ENCODE measurements at regions not wholly inside any gene's neighbourhood (a gene's known extent, or its start where the extent isn't known, plus 50 kb on each side); places are given as distances from the start of the nearest gene placed in this dataset.
A peak's percentile ranks its signal among the peaks of the same experiment; 100 is the strongest.

DNA sequence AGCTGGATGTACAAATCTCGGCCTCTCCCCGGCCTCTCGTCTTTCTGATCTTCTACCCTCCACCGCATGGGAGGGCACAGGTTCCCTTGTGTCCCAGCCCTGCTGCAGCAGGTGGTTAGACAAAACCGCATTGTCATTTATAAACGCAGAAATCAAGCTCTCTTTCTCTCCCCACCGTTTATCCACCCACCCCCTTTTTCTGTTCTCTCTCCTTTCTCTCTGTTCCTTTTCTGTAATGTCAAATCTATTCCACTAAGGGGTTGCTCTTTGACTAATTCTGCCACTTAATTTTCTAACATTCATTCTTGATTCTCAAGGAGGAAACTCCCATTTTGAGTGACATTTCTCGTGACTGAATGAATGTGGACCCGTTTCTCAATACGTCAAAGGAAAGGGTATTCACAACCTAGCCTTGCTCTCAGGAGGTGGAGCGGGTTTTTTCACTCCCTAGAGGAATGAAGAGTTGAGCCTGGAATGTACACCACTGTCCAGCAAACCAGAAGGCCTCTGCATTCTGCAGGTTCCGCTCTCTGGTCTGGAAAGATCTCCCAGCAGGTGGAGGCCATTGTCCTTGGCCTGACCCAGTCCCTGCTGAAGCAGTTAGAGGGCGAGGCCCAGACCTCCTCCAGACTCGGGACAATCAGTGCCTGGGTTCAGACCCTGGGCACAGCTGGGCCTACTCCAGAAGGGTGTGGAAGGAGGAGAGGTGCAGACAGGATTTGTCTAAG, 70.9 kb upstream of the ENPP6 start:
- no peak overlapping the region for H3K4me3 ChIP-seq (ENCODE audit: low read length)

DNA sequence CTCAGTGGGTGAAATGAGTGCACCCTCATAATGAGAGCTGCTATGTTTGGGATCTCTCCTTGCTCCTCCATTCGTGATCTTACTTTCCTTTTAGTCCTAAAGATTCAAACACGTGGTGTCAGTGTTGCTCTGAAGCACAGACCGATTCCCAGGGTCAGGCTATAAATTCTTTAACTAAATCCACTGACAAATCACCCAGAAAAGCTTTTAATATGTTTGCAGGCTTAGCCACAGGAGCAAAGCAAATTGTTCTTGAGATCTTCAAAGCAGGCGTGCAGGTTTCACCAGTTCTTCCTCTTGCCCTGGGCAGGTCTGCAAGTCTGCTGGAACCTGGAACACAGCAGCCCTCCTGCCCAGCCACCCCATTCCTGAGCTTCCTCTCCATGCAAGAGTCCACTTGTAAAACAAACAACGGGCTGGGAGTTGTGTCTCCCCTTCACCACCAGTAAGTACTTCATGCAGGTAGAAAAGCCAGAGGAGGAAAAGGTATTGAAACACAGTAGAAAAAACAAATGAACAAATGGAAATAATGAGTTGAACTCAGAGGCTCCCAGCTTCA, 70.1 kb upstream of the ENPP6 start:
- ATAC-seq (peak; percentile 73 to 74), DNase-seq (no peak)
- WGBS, result 41% methylated on average over 5 of the region's 5 CpGs
- Histone ChIP-seq H3K4me1 (ENCODE audit: control insufficient read depth, insufficient read depth, low read length) (no peaks in the 10 kb centered on the region), H3K27ac (ENCODE audit: low read length) (no peak overlapping the region), H3K4me3 (ENCODE audit: low read length) (no peak overlapping the region), H3K9me3 (ENCODE audit: control insufficient read depth, low read length) (no peaks in the 10 kb centered on the region), H3K27me3 (ENCODE audit: control insufficient read depth, insufficient read depth) (no peaks in the 10 kb centered on the region)
- intact Hi-C loops (cut with DNase I), result loop anchor here in 2 of 4 donors (10.0 kb wide), 2 partner anchors 97 to 247 kb away; no protein-coding TSS in a partner anchor

More for the DNA sequence above, 70.9 kb upstream of the ENPP6 start:
- DNase-seq (no peak), ATAC-seq (peak in 1 of 2 donors; percentile 29)
- intact Hi-C loops (cut with DNase I), result loop anchor here in 2 of 4 donors (10.0 kb wide), 2 partner anchors 96 to 246 kb away; no protein-coding TSS in a partner anchor
- Histone ChIP-seq H3K4me1 (ENCODE audit: control insufficient read depth, insufficient read depth, low read length) (no peaks in the 10 kb centered on the region), H3K27ac (ENCODE audit: low read length) (no peak overlapping the region), H3K27me3 (ENCODE audit: control insufficient read depth, insufficient read depth) (no peaks in the 10 kb centered on the region), H3K9me3 (ENCODE audit: control insufficient read depth, low read length) (no peaks in the 10 kb centered on the region)
- 81% methylated on average over 14 of the region's 14 CpGs for WGBS

DNA sequence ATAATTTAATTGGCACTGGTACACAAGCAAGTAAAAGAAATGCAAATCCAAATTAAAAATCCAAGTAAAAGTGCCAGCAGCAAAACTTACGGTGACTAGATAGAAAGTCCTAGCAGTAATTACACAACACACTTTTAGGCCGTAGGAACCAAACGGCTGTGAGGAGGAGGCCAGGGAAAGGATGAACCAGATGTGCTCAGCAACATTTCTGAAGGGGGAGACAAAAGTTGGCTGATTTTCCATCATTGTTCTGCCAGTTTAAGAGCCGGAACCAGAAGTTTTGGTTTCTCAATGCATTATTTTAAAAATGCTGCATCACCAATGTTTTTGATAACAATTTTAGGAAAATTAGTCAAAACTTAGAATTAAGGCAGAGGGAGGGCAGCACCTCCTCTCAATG, 68.7 kb upstream of the ENPP6 start:
- no peaks in the 10 kb centered on the region for H3K27me3 ChIP-seq (ENCODE audit: control insufficient read depth, insufficient read depth)
- H3K4me1 ChIP-seq (ENCODE audit: control insufficient read depth, insufficient read depth, low read length), result peaks cover 2% of the 10 kb centered on the region
- no peaks in the 10 kb centered on the region for H3K9me3 ChIP-seq (ENCODE audit: control insufficient read depth, low read length)
- ATAC-seq (no peak), DNase-seq (no peak)
- 49% methylated on average over 4 of the region's 4 CpGs for WGBS
- no peak overlapping the region for H3K4me3 ChIP-seq (ENCODE audit: low read length)
- no peak overlapping the region for H3K27ac ChIP-seq (ENCODE audit: low read length)
- intact Hi-C loops (cut with DNase I), result loop anchor here in 2 of 4 donors (10.0 kb wide), 2 partner anchors 98 to 248 kb away; no protein-coding TSS in a partner anchor

DNA sequence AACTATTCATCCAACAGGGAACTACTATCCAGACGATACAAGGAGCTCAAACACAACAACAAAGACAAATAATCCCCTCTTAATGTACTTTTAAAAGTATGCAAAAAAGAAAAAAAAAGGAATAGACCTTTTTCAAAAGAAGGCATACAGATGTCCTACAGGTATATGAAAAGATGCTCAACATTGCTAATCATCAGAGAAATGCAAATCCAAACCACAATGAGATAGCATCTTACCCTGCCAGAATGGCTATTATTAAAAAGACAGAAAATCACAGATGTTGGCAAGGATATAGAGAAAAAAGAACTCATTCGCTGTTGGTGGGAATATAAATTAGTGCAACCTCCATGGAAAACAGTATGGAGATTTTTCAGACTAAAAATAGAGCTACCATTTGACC, 67.1 kb upstream of the ENPP6 start:
- peaks cover 2% of the 10 kb centered on the region for H3K4me1 ChIP-seq (ENCODE audit: control insufficient read depth, insufficient read depth, low read length)
- no peaks in the 10 kb centered on the region for H3K9me3 ChIP-seq (ENCODE audit: control insufficient read depth, low read length)
- 84% methylated on average over 2 of the region's 2 CpGs for WGBS
- H3K27ac ChIP-seq (ENCODE audit: low read length), result no peak overlapping the region
- ATAC-seq, result no peak
- no peaks in the 10 kb centered on the region for H3K27me3 ChIP-seq (ENCODE audit: control insufficient read depth, insufficient read depth)
- H3K4me3 ChIP-seq (ENCODE audit: low read length), result no peak overlapping the region
- DNase-seq, result no peak
- intact Hi-C loops (cut with DNase I), result loop anchor here in 2 of 4 donors (5.0 to 10.0 kb wide), 3 partner anchors 100 to 253 kb away; no protein-coding TSS in a partner anchor

DNA sequence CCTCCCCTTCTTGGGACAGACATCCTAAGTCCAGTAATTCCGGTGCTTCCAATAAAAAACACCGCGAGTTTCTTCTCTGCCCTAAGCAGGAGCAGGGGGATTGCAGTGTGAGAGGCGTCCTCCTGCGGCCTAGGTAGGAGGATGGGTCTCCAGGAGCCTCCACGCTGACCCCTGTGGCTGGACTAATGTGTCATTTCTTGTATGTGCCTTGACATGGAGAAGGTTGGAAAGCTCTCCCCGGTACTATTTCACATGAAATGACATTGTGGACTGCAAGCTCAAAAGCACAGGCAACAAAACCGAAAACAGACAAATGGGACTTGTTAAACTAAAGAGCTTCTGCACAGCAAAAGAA, 66.6 kb upstream of the ENPP6 start:
- WGBS, result 83% methylated on average over 8 of the region's 8 CpGs
- ATAC-seq (no peak), DNase-seq (no peak)
- Histone ChIP-seq H3K27ac (ENCODE audit: low read length) (no peak overlapping the region), H3K9me3 (ENCODE audit: control insufficient read depth, low read length) (no peaks in the 10 kb centered on the region), H3K4me3 (ENCODE audit: low read length) (no peak overlapping the region), H3K27me3 (ENCODE audit: control insufficient read depth, insufficient read depth) (no peaks in the 10 kb centered on the region), H3K4me1 (ENCODE audit: control insufficient read depth, insufficient read depth, low read length) (peaks cover 2% of the 10 kb centered on the region)
- intact Hi-C loops (cut with DNase I), result loop anchor here in 2 of 4 donors (5.0 to 10.0 kb wide), 3 partner anchors 100 to 253 kb away; no protein-coding TSS in a partner anchor

DNA sequence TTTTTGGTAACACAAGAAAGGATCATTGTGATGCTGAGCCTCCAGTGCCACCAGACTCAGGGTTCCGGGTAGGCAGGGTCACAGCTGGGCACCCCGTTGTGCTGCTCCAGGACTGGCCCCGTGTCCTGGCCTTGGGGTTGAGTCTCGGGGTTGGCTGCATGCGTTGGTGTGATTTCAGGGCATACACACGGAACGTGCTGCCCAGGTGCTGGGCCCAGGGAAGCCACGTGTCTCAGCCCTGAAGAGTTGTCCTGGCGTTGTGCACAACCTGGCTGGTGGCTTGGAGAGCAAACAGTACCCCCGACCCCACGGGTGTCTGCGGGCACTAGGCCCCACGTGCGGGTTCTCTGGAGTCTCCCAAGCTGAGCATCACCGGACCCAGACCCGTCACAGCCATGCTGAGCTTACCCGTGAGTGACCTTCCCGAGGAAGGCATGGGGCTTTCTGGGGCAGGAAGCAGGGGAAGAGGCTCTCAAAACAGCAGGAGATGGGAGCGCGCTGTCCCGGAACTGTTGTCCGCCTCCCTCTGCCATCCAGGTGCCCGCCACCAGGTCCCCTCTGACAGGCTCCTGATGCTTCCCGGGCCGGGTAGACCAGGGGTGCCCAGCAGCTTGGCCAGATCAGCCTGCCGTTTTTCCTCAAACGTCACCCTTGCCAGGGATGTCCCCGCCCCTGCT, 66.1 kb upstream of the ENPP6 start:
- intact Hi-C loops (cut with DNase I), result loop anchor here in 2 of 4 donors (5.0 to 10.0 kb wide), 3 partner anchors 101 to 254 kb away; no protein-coding TSS in a partner anchor
- no peak for DNase-seq
- Histone ChIP-seq H3K27me3 (ENCODE audit: control insufficient read depth, insufficient read depth) (no peaks in the 10 kb centered on the region), H3K4me1 (ENCODE audit: control insufficient read depth, insufficient read depth, low read length) (peaks cover 2% of the 10 kb centered on the region), H3K4me3 (ENCODE audit: low read length) (no peak overlapping the region), H3K9me3 (ENCODE audit: control insufficient read depth, low read length) (no peaks in the 10 kb centered on the region), H3K27ac (ENCODE audit: low read length) (no peak overlapping the region)
- WGBS, result 87% methylated on average over 28 of the region's 28 CpGs
- ATAC-seq, result peak in 1 of 2 donors; percentile 10

DNA sequence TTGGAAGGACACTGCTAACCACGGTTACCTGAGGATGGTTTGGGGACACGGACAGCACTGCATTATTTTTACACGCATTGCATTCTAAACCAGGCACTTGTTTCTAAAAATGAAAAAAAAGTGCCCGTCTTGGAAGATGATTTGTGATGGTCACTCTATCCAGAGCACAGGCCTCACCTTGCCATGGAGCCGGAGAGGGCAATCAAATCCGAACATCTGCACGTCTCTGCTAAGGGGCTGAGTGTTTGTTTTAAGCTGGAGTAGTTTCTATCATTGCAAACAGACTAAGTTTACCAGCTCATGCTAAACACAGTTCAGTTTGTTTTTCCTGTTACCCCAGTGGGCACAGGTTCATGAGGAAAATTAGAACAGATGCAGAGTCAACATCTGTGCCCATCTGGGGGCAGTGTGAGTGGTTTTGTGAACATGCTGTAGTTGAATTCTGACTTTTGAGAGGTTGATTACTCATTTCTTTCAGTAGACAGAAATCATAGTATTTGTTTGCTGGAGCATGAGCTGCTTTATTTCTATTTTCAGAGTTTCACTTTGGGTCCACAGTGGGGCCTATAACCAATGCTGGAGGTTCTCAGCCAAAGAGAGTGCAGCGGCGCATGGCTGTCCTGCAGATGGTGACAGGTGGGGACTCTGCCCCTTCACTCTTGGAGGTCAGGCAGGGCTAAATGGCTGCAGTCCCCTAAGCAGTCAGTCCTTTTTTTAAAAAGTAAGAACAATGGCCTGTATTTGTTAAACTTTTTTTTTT, 65.4 kb upstream of the ENPP6 start:
- H3K9me3 ChIP-seq (ENCODE audit: control insufficient read depth, low read length), result no peaks in the 10 kb centered on the region
- no peak overlapping the region for H3K4me3 ChIP-seq (ENCODE audit: low read length)
- no peak for ATAC-seq
- 92% methylated on average over 9 of the region's 9 CpGs for WGBS
- intact Hi-C loops (cut with DNase I), result loop anchor here in 2 of 4 donors (5.0 to 10.0 kb wide), 3 partner anchors 102 to 254 kb away; no protein-coding TSS in a partner anchor
- H3K27me3 ChIP-seq (ENCODE audit: control insufficient read depth, insufficient read depth), result no peaks in the 10 kb centered on the region
- DNase-seq, result no peak
- no peak overlapping the region for H3K27ac ChIP-seq (ENCODE audit: low read length)
- H3K4me1 ChIP-seq (ENCODE audit: control insufficient read depth, insufficient read depth, low read length), result peaks cover 2% of the 10 kb centered on the region

DNA sequence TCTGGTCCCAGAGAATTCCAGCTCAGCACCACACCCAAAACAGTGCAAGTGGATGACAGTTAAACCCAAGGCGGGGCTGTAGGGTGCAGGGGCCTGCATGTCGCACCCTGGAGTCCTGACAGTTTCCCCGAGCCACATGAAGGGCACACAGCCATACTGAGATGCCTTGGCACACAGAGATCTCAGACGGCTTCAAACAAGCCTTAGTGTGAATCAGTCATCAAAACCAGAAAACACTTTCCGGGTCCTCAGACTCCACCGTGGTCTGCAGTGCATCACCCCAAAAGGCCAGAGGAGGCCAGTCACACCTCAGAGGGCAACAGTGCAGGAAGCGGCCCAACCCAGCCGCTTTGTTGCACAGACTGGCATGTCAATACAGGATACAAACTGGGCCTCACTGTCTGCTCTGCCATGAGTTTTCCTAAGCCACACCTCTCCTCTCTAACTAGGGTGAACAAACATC, 64.6 kb upstream of the ENPP6 start:
- ATAC-seq, result peak; percentile 61 to 68
- intact Hi-C loops (cut with DNase I), result loop anchor here in 2 of 4 donors (5.0 to 10.0 kb wide), 3 partner anchors 103 to 255 kb away; no protein-coding TSS in a partner anchor
- Histone ChIP-seq H3K9me3 (ENCODE audit: control insufficient read depth, low read length) (no peaks in the 10 kb centered on the region), H3K4me1 (ENCODE audit: control insufficient read depth, insufficient read depth, low read length) (peaks cover 2% of the 10 kb centered on the region), H3K27me3 (ENCODE audit: control insufficient read depth, insufficient read depth) (no peaks in the 10 kb centered on the region), H3K4me3 (ENCODE audit: low read length) (no peak overlapping the region), H3K27ac (ENCODE audit: low read length) (no peak overlapping the region)
- DNase-seq, result no peak
- 61% methylated on average over 8 of the region's 8 CpGs for WGBS

DNA sequence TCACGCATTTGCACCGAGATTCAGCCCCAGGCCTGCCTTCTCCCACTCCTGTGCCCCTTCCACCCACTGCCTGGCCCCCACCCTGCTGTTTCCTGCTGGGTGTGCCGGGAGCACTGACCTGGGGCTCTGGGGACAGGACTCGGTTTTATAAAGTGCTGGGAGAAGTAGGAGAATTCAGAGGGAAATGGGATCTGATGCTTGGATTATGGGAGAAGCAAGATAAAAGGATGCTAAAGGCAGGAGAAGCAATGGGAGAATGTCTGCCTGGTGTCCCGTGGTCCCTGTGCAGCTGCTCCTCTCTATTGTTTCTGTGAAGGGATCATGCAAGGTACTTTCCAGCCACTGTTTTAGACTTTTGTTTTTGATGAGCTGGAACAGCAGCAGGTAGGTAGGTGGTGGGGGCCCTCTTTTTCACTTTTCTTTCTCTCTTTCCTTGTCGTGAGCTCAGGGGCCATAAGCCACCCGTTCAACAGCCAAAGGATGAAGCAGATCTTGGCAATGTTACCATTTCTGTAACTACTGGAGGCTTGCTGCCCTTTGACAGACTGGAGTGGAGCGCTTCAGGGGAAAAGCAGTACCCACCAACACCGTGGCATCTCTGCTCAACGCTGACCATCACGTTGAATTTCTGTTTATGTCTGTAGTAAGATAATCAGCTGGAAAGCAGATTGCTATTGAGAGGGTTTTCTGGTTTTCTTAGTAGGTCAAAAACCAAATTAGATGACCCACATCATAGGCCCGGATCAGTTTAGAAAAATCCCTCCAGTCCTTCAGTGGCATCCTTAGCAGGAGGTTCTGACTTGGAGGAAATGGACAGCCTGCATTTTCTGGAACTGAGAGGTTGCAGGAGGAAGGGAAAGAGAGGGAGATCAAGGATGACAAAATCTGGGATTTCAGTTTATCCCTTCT, 63.8 kb upstream of the ENPP6 start:
- no peaks in the 10 kb centered on the region for H3K9me3 ChIP-seq (ENCODE audit: control insufficient read depth, low read length)
- H3K4me3 ChIP-seq (ENCODE audit: low read length), result no peak overlapping the region
- DNase-seq, result no peak
- H3K27me3 ChIP-seq (ENCODE audit: control insufficient read depth, insufficient read depth), result no peaks in the 10 kb centered on the region
- peaks cover 2% of the 10 kb centered on the region for H3K4me1 ChIP-seq (ENCODE audit: control insufficient read depth, insufficient read depth, low read length)
- intact Hi-C loops (cut with DNase I), result loop anchor here in 2 of 4 donors (5.0 to 10.0 kb wide), 3 partner anchors 103 to 256 kb away; no protein-coding TSS in a partner anchor
- H3K27ac ChIP-seq (ENCODE audit: low read length), result no peak overlapping the region
- 71% methylated on average over 12 of the region's 12 CpGs for WGBS
- no peak for ATAC-seq

Measured in right cardiac atrium (tissue), 5 donors.